Mammary epithelial cell (primary cell): ENCODE measurements at regions not wholly inside any gene's neighbourhood (a gene's known extent, or its start where the extent isn't known, plus 50 kb on each side); places are given as distances from the start of the nearest gene placed in this dataset.

Experiments
- EZH2 ChIP-seq: IDR thresholded peaks from 2 replicates; pipeline ENCODE4 v1.6.1; 2012; ENCODE audit warnings: low read length, inconsistent platforms, borderline replicate concordance
- TF ChIP-seq, protein P1 (sequence below), 2 donors: IDR thresholded peaks in 1 of 2; conservative IDR thresholded peaks in 1 of 2; 2 replicates each; pipeline ENCODE4 v1.5.1; 2011 to 2012; ENCODE audit warnings: inconsistent platforms in 2 of 2, low read length in 2 of 2, mild to moderate bottlenecking in 2 of 2, control low read depth in 1 of 2, low read depth in 1 of 2; ENCODE audit not compliant: insufficient read depth in 1 of 2; ENCODE audit errors: extremely low read depth in 1 of 2

GRCh38 chr6:69617163-69617562 is 179.6 kb downstream of the LMBRD1 start:
- TF ChIP-seq, protein P1, sequence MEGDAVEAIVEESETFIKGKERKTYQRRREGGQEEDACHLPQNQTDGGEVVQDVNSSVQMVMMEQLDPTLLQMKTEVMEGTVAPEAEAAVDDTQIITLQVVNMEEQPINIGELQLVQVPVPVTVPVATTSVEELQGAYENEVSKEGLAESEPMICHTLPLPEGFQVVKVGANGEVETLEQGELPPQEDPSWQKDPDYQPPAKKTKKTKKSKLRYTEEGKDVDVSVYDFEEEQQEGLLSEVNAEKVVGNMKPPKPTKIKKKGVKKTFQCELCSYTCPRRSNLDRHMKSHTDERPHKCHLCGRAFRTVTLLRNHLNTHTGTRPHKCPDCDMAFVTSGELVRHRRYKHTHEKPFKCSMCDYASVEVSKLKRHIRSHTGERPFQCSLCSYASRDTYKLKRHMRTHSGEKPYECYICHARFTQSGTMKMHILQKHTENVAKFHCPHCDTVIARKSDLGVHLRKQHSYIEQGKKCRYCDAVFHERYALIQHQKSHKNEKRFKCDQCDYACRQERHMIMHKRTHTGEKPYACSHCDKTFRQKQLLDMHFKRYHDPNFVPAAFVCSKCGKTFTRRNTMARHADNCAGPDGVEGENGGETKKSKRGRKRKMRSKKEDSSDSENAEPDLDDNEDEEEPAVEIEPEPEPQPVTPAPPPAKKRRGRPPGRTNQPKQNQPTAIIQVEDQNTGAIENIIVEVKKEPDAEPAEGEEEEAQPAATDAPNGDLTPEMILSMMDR (conservative IDR thresholded peaks at IDR 0.05 in 1 of 2, IDR thresholded peaks at IDR 0.05 in 1 of 2; ENCODE audit: extremely low read depth in 1 of 2, insufficient read depth in 1 of 2, low read depth in 1 of 2, low read length in 2 of 2) = no peak
- no peak for TF ChIP-seq EZH2
